LHCN-M2 (cell line): ENCODE measurements at regions not wholly inside any gene's neighbourhood (a gene's known extent, or its start where the extent isn't known, plus 50 kb on each side); places are given as distances from the start of the nearest gene placed in this dataset.
"Not testable (repeated sequence)": the region's sequence is repeated elsewhere in the genome, so short reads cannot be mapped to it uniquely, and the experiment has no call there.

ENCODE experiments used
- DNase-seq: peaks from one replicate; pipeline ENCODE4 v3.0.0-alpha.2; 2012; ENCODE audit warnings: low read depth

GRCh38 chr4:174183259-174183658 is 100.2 kb downstream of the FBXO8 start:
- no peak for DNase-seq

GRCh38 chr4:174181827-174182226 is 101.6 kb downstream of the FBXO8 start:
- no peak for DNase-seq

- no peak for DNase-seq
Measured at GRCh38 chr4:174177536-174177935, 105.9 kb downstream of the FBXO8 start.

GRCh38 chr4:174175836-174176235 is 107.6 kb downstream of the FBXO8 start:
- not testable (repeated sequence) for DNase-seq

GRCh38 chr4:174173360-174173759 is 110.1 kb downstream of the FBXO8 start:
- peak; percentile 85 for DNase-seq

- DNase-seq: no peak
Measured at GRCh38 chr4:174172274-174172673, 111.2 kb downstream of the FBXO8 start.

- no peak for DNase-seq
Measured at GRCh38 chr4:174170906-174171305, 112.6 kb downstream of the FBXO8 start.

GRCh38 chr4:174170091-174170490 is 113.4 kb downstream of the FBXO8 start:
- no peak for DNase-seq

- no peak for DNase-seq
Measured at GRCh38 chr4:174157106-174157607, 126.3 kb downstream of the FBXO8 start.

GRCh38 chr4:174156239-174156826 is 127.1 kb downstream of the FBXO8 start:
- peak; percentile 79 for DNase-seq

GRCh38 chr4:174154215-174154854 is 129.1 kb downstream of the FBXO8 start:
- peak; percentile 95 for DNase-seq

- peak; percentile 38 for DNase-seq
Measured at GRCh38 chr4:174152717-174153466, 130.6 kb downstream of the FBXO8 start.

GRCh38 chr4:174147863-174148262 is 135.6 kb downstream of the FBXO8 start:
- DNase-seq: peak; percentile 32

GRCh38 chr4:174144106-174144505 is 139.4 kb downstream of the FBXO8 start:
- no peak for DNase-seq

GRCh38 chr4:174141876-174142275 is 141.6 kb downstream of the FBXO8 start:
- no peak for DNase-seq

GRCh38 chr4:174138616-174139015 is 144.9 kb downstream of the FBXO8 start:
- no peak for DNase-seq

GRCh38 chr4:174137698-174138097 is 145.8 kb downstream of the FBXO8 start:
- no peak for DNase-seq

- DNase-seq: peak; percentile 38
Measured at GRCh38 chr4:174135936-174136406, 147.5 kb downstream of the FBXO8 start.

- DNase-seq: no peak
Measured at GRCh38 chr4:174135530-174135929, 147.9 kb downstream of the FBXO8 start.

GRCh38 chr4:174134361-174134760 is 149.1 kb downstream of the FBXO8 start:
- no peak for DNase-seq

- no peak for DNase-seq
Measured at GRCh38 chr4:174133551-174133950, 149.9 kb downstream of the FBXO8 start.

GRCh38 chr4:174131901-174132300 is 151.6 kb downstream of the FBXO8 start:
- no peak for DNase-seq
